Gastrocnemius medialis (tissue), 4 donors: ENCODE measurements at regions not wholly inside any gene's neighbourhood (a gene's known extent, or its start where the extent isn't known, plus 50 kb on each side); places are given as distances from the start of the nearest gene placed in this dataset.

ENCODE experiments used
- POLR2A ChIP-seq, 2 donors: fragments of 450-650 bp; IDR thresholded peaks; one replicate each; pipeline ENCODE4 v1.6.1; 2017; ENCODE audit warnings: antibody characterized with exemption in 2 of 2, mild to moderate bottlenecking in 2 of 2, moderate library complexity in 2 of 2
- TF ChIP-seq, protein P1 (sequence below), 5 experiments: fragments of 450-650 bp in 3 of 5; fragments of 200-600 bp in 2 of 5; sonication (generic) in 2 of 5; IDR thresholded peaks in 4 of 5; conservative IDR thresholded peaks in 1 of 5; 1 replicate in 4 of 5; 2 replicates in 1 of 5; pipeline ENCODE4 v1.5.1; 2016 to 2019; ENCODE audit warnings: antibody characterized with exemption in 5 of 5, mild to moderate bottlenecking in 3 of 5, moderate library complexity in 3 of 5

DNA sequence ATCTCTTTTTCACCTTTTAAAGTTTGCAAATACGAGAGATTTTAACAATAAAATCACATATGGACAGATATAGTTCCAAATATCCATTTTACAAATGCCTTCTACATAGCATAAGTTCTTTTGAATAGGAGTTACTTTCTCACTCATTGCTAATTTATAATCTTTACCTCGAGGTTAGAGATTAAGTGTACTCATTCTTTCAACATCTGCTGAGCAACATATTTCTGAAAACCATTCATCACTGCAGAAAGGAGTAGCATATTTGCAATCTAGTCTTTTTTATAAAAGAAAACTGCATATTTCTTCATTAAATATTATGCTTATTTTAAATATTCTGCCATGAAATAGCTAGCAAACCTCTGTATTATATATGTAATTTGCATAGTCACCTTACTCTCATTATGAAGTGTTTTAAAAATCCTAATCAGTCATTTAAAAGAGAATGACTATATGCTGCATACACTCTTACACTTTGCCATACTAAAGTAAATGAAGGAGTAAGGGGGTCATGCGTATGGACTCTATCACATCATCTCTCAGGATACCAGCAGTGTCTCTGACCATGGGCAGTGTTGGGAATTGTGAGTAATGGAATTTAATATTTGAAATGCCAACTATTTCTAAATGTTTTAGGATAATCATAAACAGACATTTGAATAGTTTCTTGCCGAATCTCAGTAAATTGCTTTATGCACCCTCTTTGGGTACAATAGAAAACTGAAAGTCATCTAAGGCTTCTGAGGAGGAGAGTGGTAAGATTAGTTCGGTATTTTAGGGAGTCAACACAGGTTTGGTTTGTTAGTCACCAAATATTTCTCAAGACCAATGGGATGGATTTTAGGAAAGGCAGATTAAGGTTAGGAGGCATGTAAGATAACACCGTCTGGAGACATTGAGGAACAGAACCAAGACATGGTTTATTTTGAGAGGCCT lies 524.8 kb upstream of the ATP2B1 start:
- TF ChIP-seq, protein P1, sequence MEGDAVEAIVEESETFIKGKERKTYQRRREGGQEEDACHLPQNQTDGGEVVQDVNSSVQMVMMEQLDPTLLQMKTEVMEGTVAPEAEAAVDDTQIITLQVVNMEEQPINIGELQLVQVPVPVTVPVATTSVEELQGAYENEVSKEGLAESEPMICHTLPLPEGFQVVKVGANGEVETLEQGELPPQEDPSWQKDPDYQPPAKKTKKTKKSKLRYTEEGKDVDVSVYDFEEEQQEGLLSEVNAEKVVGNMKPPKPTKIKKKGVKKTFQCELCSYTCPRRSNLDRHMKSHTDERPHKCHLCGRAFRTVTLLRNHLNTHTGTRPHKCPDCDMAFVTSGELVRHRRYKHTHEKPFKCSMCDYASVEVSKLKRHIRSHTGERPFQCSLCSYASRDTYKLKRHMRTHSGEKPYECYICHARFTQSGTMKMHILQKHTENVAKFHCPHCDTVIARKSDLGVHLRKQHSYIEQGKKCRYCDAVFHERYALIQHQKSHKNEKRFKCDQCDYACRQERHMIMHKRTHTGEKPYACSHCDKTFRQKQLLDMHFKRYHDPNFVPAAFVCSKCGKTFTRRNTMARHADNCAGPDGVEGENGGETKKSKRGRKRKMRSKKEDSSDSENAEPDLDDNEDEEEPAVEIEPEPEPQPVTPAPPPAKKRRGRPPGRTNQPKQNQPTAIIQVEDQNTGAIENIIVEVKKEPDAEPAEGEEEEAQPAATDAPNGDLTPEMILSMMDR (IDR thresholded peaks at IDR 0.05 in 4 of 5, conservative IDR thresholded peaks at IDR 0.05 in 1 of 5), result no peak
- no peak for TF ChIP-seq POLR2A (IDR thresholded peaks at IDR 0.05)
